ENCODE measurements at regions not wholly inside any gene's neighbourhood (a gene's known extent, or its start where the extent isn't known, plus 50 kb on each side); places are given as distances from the start of the nearest gene placed in this dataset.

GRCh38 chr15:98547275-98547674, 101.1 kb upstream of the IGF1R start:
- POLR2A ChIA-PET = no interaction called here
- ATAC-seq = no peak; the same call in 1 of the 2 replicates
- Mint-ChIP-seq H3K27ac (peak overlapping the region; percentile 4; the same call in 1 of the 2 replicates), H3K4me1 (peaks cover 23% of the 10 kb centered on the region), H3K27me3 (ENCODE audit: low read depth) (peaks cover 50% of the 10 kb centered on the region), H3K36me3 (no peaks in the 10 kb centered on the region; the same call in 1 of the 2 replicates), H3K9me3 (peaks cover 7% of the 10 kb centered on the region), H3K4me3 (peak overlapping the region; percentile 78)
- DNase-seq (ENCODE audit: low spot score) = no peak
- CTCF ChIA-PET = interaction anchor here (1.0 to 2.8 kb wide), 6 partner anchors 15 to 88 kb away, joined by 3 to 10 read pairs (median 4); no protein-coding TSS in a partner anchor
- TF ChIP-seq, protein P1, sequence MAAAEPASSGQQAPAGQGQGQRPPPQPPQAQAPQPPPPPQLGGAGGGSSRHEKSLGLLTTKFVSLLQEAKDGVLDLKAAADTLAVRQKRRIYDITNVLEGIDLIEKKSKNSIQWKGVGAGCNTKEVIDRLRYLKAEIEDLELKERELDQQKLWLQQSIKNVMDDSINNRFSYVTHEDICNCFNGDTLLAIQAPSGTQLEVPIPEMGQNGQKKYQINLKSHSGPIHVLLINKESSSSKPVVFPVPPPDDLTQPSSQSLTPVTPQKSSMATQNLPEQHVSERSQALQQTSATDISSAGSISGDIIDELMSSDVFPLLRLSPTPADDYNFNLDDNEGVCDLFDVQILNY (CRISPR knock-in tag; IDR thresholded peaks at IDR 0.05) = no peak
- no peak for TF ChIP-seq HMGA2 (CRISPR knock-in tag; IDR thresholded peaks at IDR 0.05)
- TF ChIP-seq ZNF121 (CRISPR knock-in tag; IDR thresholded peaks at IDR 0.05) = no peak
- TF ChIP-seq RORB (CRISPR knock-in tag; IDR thresholded peaks at IDR 0.05) = no peak
- no peak for TF ChIP-seq ZBTB43 (CRISPR knock-in tag; IDR thresholded peaks at IDR 0.05)
- TF ChIP-seq FOXK1 (CRISPR knock-in tag; IDR thresholded peaks at IDR 0.05) = no peak
- TF ChIP-seq ESRRA (CRISPR knock-in tag; IDR thresholded peaks at IDR 0.05; ENCODE audit: borderline replicate concordance) = no peak

DNA sequence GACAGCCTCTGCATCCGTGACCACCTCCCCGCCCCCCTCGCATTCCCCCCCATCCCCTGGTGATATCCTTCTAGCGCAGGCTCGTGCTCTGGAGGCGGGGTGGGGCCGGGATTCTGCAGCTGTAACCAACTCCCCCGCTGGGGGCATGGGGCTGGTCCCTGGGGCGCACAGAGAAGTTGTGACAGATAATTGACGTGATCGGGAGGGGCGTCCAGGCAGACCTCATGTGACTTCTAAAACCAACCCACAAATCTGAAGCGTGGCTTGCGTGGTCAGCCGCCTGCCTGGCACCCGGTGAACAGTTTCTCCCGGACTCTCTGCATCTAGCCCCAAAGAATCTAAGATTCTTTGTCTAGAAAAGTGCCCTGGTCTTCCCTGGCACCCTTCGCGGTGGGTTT, 100.6 kb upstream of the IGF1R start:
- peak; percentile 15 for ATAC-seq
- peak; percentile 42 for DNase-seq (ENCODE audit: low spot score)
- ChIA-PET POLR2A (no interaction called here), CTCF (interaction anchor here (0.7 to 2.8 kb wide), 7 partner anchors 14 to 88 kb away, joined by 3 to 10 read pairs (median 4); no protein-coding TSS in a partner anchor)
- no peak overlapping the region for H3K27ac Mint-ChIP-seq
- peaks cover 50% of the 10 kb centered on the region for H3K27me3 Mint-ChIP-seq (ENCODE audit: low read depth)
- TF ChIP-seq, protein P2, sequence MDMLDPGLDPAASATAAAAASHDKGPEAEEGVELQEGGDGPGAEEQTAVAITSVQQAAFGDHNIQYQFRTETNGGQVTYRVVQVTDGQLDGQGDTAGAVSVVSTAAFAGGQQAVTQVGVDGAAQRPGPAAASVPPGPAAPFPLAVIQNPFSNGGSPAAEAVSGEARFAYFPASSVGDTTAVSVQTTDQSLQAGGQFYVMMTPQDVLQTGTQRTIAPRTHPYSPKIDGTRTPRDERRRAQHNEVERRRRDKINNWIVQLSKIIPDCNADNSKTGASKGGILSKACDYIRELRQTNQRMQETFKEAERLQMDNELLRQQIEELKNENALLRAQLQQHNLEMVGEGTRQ (CRISPR knock-in tag; IDR thresholded peaks at IDR 0.05) = no peak
- TF ChIP-seq NR3C1 (CRISPR knock-in tag; conservative IDR thresholded peaks at IDR 0.05; ENCODE audit: low read depth) = no peak
- TF ChIP-seq STAT6 (CRISPR knock-in tag; conservative IDR thresholded peaks at IDR 0.05; ENCODE audit: low read depth) = no peak
- TF ChIP-seq ZNF317 (CRISPR knock-in tag; IDR thresholded peaks at IDR 0.05; ENCODE audit: borderline replicate concordance, low read depth) = no peak
- TF ChIP-seq USF1 (CRISPR knock-in tag; IDR thresholded peaks at IDR 0.05) = no peak
- no peak for TF ChIP-seq CBFB (CRISPR knock-in tag; IDR thresholded peaks at IDR 0.05; ENCODE audit: low read depth)
- TF ChIP-seq, protein P3, sequence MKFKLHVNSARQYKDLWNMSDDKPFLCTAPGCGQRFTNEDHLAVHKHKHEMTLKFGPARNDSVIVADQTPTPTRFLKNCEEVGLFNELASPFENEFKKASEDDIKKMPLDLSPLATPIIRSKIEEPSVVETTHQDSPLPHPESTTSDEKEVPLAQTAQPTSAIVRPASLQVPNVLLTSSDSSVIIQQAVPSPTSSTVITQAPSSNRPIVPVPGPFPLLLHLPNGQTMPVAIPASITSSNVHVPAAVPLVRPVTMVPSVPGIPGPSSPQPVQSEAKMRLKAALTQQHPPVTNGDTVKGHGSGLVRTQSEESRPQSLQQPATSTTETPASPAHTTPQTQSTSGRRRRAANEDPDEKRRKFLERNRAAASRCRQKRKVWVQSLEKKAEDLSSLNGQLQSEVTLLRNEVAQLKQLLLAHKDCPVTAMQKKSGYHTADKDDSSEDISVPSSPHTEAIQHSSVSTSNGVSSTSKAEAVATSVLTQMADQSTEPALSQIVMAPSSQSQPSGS (CRISPR knock-in tag; IDR thresholded peaks at IDR 0.05; ENCODE audit: borderline replicate concordance, low read depth) = no peak
- TF ChIP-seq PREB (CRISPR knock-in tag; IDR thresholded peaks at IDR 0.05; ENCODE audit: borderline replicate concordance) = no peak
- TF ChIP-seq, protein P4, sequence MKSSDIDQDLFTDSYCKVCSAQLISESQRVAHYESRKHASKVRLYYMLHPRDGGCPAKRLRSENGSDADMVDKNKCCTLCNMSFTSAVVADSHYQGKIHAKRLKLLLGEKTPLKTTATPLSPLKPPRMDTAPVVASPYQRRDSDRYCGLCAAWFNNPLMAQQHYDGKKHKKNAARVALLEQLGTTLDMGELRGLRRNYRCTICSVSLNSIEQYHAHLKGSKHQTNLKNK (CRISPR knock-in tag; IDR thresholded peaks at IDR 0.05) = no peak
- no peak for TF ChIP-seq GTF2I (CRISPR knock-in tag; conservative IDR thresholded peaks at IDR 0.05)
- no peak for TF ChIP-seq ZBTB43 (CRISPR knock-in tag; IDR thresholded peaks at IDR 0.05)
- no peak for TF ChIP-seq NFATC4 (CRISPR knock-in tag; IDR thresholded peaks at IDR 0.05)
- TF ChIP-seq, protein P5, sequence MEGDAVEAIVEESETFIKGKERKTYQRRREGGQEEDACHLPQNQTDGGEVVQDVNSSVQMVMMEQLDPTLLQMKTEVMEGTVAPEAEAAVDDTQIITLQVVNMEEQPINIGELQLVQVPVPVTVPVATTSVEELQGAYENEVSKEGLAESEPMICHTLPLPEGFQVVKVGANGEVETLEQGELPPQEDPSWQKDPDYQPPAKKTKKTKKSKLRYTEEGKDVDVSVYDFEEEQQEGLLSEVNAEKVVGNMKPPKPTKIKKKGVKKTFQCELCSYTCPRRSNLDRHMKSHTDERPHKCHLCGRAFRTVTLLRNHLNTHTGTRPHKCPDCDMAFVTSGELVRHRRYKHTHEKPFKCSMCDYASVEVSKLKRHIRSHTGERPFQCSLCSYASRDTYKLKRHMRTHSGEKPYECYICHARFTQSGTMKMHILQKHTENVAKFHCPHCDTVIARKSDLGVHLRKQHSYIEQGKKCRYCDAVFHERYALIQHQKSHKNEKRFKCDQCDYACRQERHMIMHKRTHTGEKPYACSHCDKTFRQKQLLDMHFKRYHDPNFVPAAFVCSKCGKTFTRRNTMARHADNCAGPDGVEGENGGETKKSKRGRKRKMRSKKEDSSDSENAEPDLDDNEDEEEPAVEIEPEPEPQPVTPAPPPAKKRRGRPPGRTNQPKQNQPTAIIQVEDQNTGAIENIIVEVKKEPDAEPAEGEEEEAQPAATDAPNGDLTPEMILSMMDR (IDR thresholded peaks at IDR 0.05) = no peak
- H3K9me3 Mint-ChIP-seq = peaks cover 7% of the 10 kb centered on the region
- no peaks in the 10 kb centered on the region; the same call in 1 of the 2 replicates for H3K36me3 Mint-ChIP-seq
- peak overlapping the region; percentile 78 for H3K4me3 Mint-ChIP-seq
- H3K4me1 Mint-ChIP-seq = peaks cover 27% of the 10 kb centered on the region

Measured in WTC11 (cell line).